Peyer's patch (tissue), 4 donors: ENCODE measurements at regions not wholly inside any gene's neighbourhood (a gene's known extent, or its start where the extent isn't known, plus 50 kb on each side); places are given as distances from the start of the nearest gene placed in this dataset.

Source experiments
- CTCF ChIP-seq, 6 experiments: fragments of 450-650 bp in 4 of 6; fragments of 200-600 bp in 2 of 6; sonication (generic) in 1 of 6; IDR thresholded peaks; one replicate each; pipeline ENCODE4 v1.5.1; 2017 to 2019; ENCODE audit warnings: antibody characterized with exemption in 6 of 6, mild to moderate bottlenecking in 3 of 6, moderate library complexity in 1 of 6
- POLR2A ChIP-seq, 2 donors: fragments of 450-650 bp; IDR thresholded peaks; one replicate each; pipeline ENCODE4 v1.5.1; 2017; ENCODE audit warnings: antibody characterized with exemption in 2 of 2, mild to moderate bottlenecking in 2 of 2, moderate library complexity in 2 of 2

GRCh38 chr5:14958188-14958587 lies 86.6 kb upstream of the ANKH start:
- TF ChIP-seq POLR2A (IDR thresholded peaks at IDR 0.05) = no peak
- TF ChIP-seq CTCF (IDR thresholded peaks at IDR 0.05) = no peak
